A673 (cell line): ENCODE measurements at regions not wholly inside any gene's neighbourhood (a gene's known extent, or its start where the extent isn't known, plus 50 kb on each side); places are given as distances from the start of the nearest gene placed in this dataset.

ENCODE experiments used
- BruUV-seq: library from RNA; stranded (reverse); fragments of 400-500 nt; replicated peaks from 2 replicates; lab custom pipeline; 2021; lab: Mats Ljungman, UMichigan
- CTCF ChIA-PET: fragments of 300-600 bp; sonication (Branson Sonifier 250); formaldehyde crosslinking; loops from one replicate; lab custom pipeline; 2022; ENCODE audit warnings: antibody characterized with exemption; lab: Charles Lee
- POLR2A ChIA-PET: fragments of 300-600 bp; sonication (Branson Sonifier 250); formaldehyde crosslinking; loops from one replicate; lab custom pipeline; 2022; ENCODE audit warnings: antibody characterized with exemption; ENCODE audit not compliant: low non-redundant PET; lab: Charles Lee
- DNase-seq: peaks from one replicate; pipeline ENCODE4 v3.0.0-alpha.2; 2015; ENCODE audit warnings: low spot score
- H3K27ac ChIP-seq: fragments of 200-600 bp; sonication (generic); 2 replicates; pipeline ENCODE4 v1.5.1; 2016; ENCODE audit warnings: mixed run types, low read depth, mild to moderate bottlenecking, mixed read lengths, antibody characterized with exemption, low read length; ENCODE audit not compliant: poor library complexity, severe bottlenecking
- H3K27me3 ChIP-seq: fragments of 200-600 bp; sonication (generic); replicated peaks from 2 replicates; pipeline ENCODE4 v1.6.1; 2017; ENCODE audit warnings: mixed run types, low read depth, mild to moderate bottlenecking, mixed read lengths, antibody characterized with exemption, low read length; ENCODE audit not compliant: insufficient read depth, poor library complexity
- H3K36me3 ChIP-seq: fragments of 200-600 bp; sonication (generic); 2 replicates; pipeline ENCODE4 v1.6.1; 2016; ENCODE audit warnings: mixed run types, mild to moderate bottlenecking, mixed read lengths, antibody characterized with exemption, low read length; ENCODE audit not compliant: insufficient read depth, poor library complexity, severe bottlenecking
- H3K4me1 ChIP-seq: fragments of 200-600 bp; sonication (generic); 2 replicates; pipeline ENCODE4 v1.6.1; 2017; ENCODE audit warnings: mixed run types, mild to moderate bottlenecking, mixed read lengths, antibody characterized with exemption, low read length; ENCODE audit not compliant: insufficient read depth, poor library complexity, severe bottlenecking
- H3K4me3 ChIP-seq: fragments of 200-600 bp; sonication (generic); 2 replicates; pipeline ENCODE4 v1.5.1; 2016; ENCODE audit warnings: low read depth, mixed run types, mild to moderate bottlenecking, mixed read lengths, low read length; ENCODE audit not compliant: poor library complexity, severe bottlenecking
- H3K9me3 ChIP-seq: fragments of 200-600 bp; sonication (generic); 2 replicates; pipeline ENCODE4 v1.6.1; 2016; ENCODE audit warnings: mixed run types, low read depth, mild to moderate bottlenecking, mixed read lengths, antibody characterized with exemption, low read length; ENCODE audit not compliant: poor library complexity, severe bottlenecking
- EZH2 ChIP-seq: fragments of 200-600 bp; sonication (generic); IDR thresholded peaks from 2 replicates; pipeline ENCODE4 v1.6.1; 2017; ENCODE audit warnings: borderline replicate concordance, low read depth, mild to moderate bottlenecking, mixed read lengths, antibody characterized with exemption, low read length; ENCODE audit not compliant: poor library complexity, severe bottlenecking
- intact Hi-C: fragments of 100-400 bp; cut with micrococcal nuclease; formaldehyde crosslinking; loops from one replicate; pipeline ENCODE4 v1.10.0; 2022; ENCODE audit not compliant: unreplicated experiment
- TF ChIP-seq, protein P1 (sequence below): fragments of 300-800, 200-600 bp; sonication (generic); conservative IDR thresholded peaks from 2 replicates; pipeline ENCODE4 v1.5.1; 2017; ENCODE audit warnings: low read depth, mild to moderate bottlenecking, antibody characterized with exemption, low read length, moderate library complexity, mixed read lengths

DNA sequence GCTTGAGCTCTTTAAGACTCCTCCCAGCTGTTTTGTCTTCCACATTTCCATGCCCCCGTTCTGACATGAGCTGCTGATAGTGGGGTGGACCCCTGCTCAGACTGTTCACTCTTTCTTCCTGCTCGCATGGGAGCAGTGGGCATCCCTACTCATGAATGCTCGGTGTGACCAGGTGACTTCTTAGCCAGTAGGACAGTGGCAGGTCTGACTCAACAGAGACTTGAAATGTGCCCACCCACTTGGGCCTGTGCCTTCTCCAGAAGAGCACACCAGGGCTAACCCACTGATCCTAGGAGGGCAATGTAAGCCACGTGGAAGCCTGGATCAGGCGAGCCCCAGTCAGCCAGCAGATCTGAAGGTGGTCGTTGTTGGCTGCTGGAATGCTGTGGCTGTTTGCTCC is 582.0 kb downstream of the QKI start:
- POLR2A ChIA-PET: no interaction called here
- intact Hi-C loops: no loop called here
- Histone ChIP-seq H3K4me1 (peaks cover 4% of the 10 kb centered on the region), H3K36me3 (no peaks in the 10 kb centered on the region), H3K9me3 (no peaks in the 10 kb centered on the region), H3K27ac (no peak overlapping the region), H3K4me3 (no peak overlapping the region), H3K27me3 (no peaks in the 10 kb centered on the region)
- CTCF ChIA-PET: no interaction called here
- TF ChIP-seq, protein P1, sequence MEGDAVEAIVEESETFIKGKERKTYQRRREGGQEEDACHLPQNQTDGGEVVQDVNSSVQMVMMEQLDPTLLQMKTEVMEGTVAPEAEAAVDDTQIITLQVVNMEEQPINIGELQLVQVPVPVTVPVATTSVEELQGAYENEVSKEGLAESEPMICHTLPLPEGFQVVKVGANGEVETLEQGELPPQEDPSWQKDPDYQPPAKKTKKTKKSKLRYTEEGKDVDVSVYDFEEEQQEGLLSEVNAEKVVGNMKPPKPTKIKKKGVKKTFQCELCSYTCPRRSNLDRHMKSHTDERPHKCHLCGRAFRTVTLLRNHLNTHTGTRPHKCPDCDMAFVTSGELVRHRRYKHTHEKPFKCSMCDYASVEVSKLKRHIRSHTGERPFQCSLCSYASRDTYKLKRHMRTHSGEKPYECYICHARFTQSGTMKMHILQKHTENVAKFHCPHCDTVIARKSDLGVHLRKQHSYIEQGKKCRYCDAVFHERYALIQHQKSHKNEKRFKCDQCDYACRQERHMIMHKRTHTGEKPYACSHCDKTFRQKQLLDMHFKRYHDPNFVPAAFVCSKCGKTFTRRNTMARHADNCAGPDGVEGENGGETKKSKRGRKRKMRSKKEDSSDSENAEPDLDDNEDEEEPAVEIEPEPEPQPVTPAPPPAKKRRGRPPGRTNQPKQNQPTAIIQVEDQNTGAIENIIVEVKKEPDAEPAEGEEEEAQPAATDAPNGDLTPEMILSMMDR: no peak
- no peak for TF ChIP-seq EZH2
- BruUV-seq: no TSS peak
- DNase-seq: no peak

DNA sequence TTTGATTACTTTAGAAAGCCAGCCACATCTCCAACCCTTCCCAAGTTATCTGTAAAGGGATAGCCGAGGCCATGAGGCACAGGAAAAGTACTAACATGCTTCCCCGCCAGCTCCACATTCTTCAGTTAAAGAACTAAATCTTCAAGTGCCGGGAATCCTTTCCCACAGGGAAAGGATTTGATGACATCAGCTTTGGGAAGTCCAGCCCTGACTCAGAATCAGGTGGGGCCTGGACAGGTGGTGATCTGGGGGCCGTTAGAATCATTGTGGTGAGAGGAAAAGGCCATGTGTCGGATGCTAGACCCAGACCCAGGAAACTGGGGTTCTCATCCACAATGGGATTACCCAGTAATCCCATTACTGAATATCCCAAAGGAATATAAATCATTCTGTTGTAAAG is 580.0 kb downstream of the QKI start:
- intact Hi-C loops: no loop called here
- H3K4me1 ChIP-seq: peaks cover 4% of the 10 kb centered on the region
- no peak overlapping the region for H3K4me3 ChIP-seq
- H3K36me3 ChIP-seq: no peaks in the 10 kb centered on the region
- TF ChIP-seq, protein P1: no peak
- TF ChIP-seq EZH2: no peak
- H3K27ac ChIP-seq: no peak overlapping the region
- ChIA-PET CTCF (no interaction called here), POLR2A (no interaction called here)
- DNase-seq: peak; percentile 16
- no peaks in the 10 kb centered on the region for H3K27me3 ChIP-seq
- H3K9me3 ChIP-seq: no peaks in the 10 kb centered on the region
- BruUV-seq: no TSS peak

DNA sequence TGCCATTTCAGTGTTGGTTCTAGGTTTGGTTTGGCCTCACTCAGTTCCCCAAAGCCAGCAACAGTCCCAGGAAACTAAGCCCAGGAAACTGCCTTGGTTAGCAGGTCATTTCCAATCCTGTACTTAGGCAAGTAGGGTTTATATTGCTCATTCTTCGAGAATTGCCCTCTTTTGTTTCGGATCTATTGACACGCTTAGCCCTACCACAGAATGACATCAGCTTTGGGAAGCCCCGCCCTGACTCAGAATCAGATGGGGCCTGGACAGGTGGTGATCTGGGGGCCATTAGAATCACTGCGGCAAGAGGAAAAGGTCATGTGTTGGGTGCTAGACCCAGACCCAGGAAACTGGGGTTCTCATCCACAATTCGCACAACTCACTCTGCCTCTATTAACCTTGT is 578.2 kb downstream of the QKI start:
- H3K4me3 ChIP-seq: no peak overlapping the region
- no peaks in the 10 kb centered on the region for H3K36me3 ChIP-seq
- POLR2A ChIA-PET: no interaction called here
- TF ChIP-seq, protein P1: no peak
- no peak for TF ChIP-seq EZH2
- CTCF ChIA-PET: no interaction called here
- no peak for DNase-seq
- no TSS peak for BruUV-seq
- H3K27me3 ChIP-seq: no peaks in the 10 kb centered on the region
- H3K27ac ChIP-seq: no peak overlapping the region
- H3K4me1 ChIP-seq: peaks cover 4% of the 10 kb centered on the region
- intact Hi-C loops: no loop called here
- H3K9me3 ChIP-seq: no peaks in the 10 kb centered on the region
